Activated CD8-positive, alpha-beta T cell treated with anti-CD3 and anti-CD28 coated beads for 36 hours (primary cell): ENCODE measurements at regions not wholly inside any gene's neighbourhood (a gene's known extent, or its start where the extent isn't known, plus 50 kb on each side); places are given as distances from the start of the nearest gene placed in this dataset.

Experiments used
- ATAC-seq: fragments of 200-7000 bp; cut with Tn5 transposase; one replicate; pipeline ENCODE4 v1.10.0; 2021; ENCODE audit warnings: mild to moderate bottlenecking, moderate library complexity
- CTCF ChIA-PET: fragments of 350-600 bp; sonication (Branson Sonifier 250); formaldehyde crosslinking; loops from one replicate; lab custom pipeline; 2021; ENCODE audit warnings: antibody characterized with exemption; lab: Charles Lee
- POLR2A ChIA-PET: fragments of 350-600 bp; sonication (Branson Sonifier 250); formaldehyde crosslinking; loops from one replicate; lab custom pipeline; 2021; ENCODE audit warnings: antibody characterized with exemption; lab: Charles Lee
- DNase-seq: peaks from one replicate; pipeline ENCODE4 v3.0.0-alpha.2; 2020
- H3K27ac Mint-ChIP-seq: one replicate; pipeline ENCODE4 v1.8.0; 2021; ENCODE audit warnings: mild to moderate bottlenecking, mixed read lengths
- H3K27me3 Mint-ChIP-seq: one replicate; pipeline ENCODE4 v1.8.0; 2021; ENCODE audit warnings: mixed read lengths
- H3K36me3 Mint-ChIP-seq: one replicate; pipeline ENCODE4 v1.8.0; 2021; ENCODE audit warnings: low read depth, mixed read lengths
- H3K4me1 Mint-ChIP-seq: one replicate; pipeline ENCODE4 v1.8.0; 2021; ENCODE audit warnings: low read depth, mixed read lengths
- H3K4me3 Mint-ChIP-seq: one replicate; pipeline ENCODE4 v1.8.0; 2021; ENCODE audit warnings: mild to moderate bottlenecking, moderate library complexity, mixed read lengths
- H3K9me3 Mint-ChIP-seq: one replicate; pipeline ENCODE4 v1.8.0; 2021; ENCODE audit warnings: mixed read lengths
- intact Hi-C: fragments of 100-400 bp; cut with micrococcal nuclease; formaldehyde crosslinking; loops from one replicate; pipeline ENCODE4 v1.10.0; 2022
- TF ChIP-seq, protein P1 (sequence below): fragments of 200-600 bp; IDR thresholded peaks from one replicate; pipeline ENCODE4 v1.8.0; 2022; ENCODE audit warnings: antibody characterized with exemption, mild to moderate bottlenecking

DNA sequence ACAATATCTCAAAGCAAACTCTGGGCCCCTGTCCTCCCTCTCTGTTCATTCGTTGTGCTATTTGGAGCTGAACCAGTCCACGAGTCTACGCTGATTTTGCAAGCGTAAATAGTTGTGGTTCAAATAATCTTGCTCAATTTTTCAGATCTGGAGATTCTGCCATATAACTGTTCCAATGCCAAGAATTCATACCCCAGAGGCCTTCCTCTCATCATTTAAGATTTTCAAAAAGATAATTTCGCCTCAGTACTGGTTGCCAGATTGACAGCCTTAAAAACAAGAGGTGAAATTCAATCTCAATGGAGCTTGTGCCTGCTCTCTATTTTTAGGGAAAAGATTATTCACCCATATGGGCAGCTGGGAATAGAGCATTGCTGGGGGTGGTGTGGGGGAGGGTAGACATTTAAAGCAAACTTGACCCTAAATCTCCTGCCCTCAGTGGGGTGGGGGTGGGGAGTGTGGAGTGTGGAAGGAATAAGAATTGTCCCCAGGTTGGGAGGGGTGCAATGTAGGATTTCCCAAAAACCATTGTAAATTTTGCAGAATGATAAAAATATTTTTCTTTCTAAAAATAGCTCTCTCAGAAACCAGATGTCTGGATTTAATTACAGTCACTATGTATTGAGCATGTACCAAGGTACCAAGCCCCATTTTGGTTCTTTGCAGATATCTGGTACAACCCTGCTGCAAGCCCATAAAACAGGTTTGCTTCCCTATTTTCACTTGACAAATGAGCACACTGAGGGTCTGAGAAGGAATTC lies 104.7 kb upstream of the EEPD1 start:
- DNase-seq (no peak), ATAC-seq (no peak)
- Mint-ChIP-seq H3K27ac (no peak overlapping the region), H3K9me3 (no peaks in the 10 kb centered on the region), H3K4me1 (no peaks in the 10 kb centered on the region), H3K4me3 (no peak overlapping the region), H3K36me3 (no peaks in the 10 kb centered on the region), H3K27me3 (peaks cover 2% of the 10 kb centered on the region)
- CTCF ChIA-PET, result interaction anchor here (1.0 kb wide), 1 partner anchor 13 kb away, joined by 3 read pairs; no protein-coding TSS in a partner anchor
- TF ChIP-seq, protein P1, sequence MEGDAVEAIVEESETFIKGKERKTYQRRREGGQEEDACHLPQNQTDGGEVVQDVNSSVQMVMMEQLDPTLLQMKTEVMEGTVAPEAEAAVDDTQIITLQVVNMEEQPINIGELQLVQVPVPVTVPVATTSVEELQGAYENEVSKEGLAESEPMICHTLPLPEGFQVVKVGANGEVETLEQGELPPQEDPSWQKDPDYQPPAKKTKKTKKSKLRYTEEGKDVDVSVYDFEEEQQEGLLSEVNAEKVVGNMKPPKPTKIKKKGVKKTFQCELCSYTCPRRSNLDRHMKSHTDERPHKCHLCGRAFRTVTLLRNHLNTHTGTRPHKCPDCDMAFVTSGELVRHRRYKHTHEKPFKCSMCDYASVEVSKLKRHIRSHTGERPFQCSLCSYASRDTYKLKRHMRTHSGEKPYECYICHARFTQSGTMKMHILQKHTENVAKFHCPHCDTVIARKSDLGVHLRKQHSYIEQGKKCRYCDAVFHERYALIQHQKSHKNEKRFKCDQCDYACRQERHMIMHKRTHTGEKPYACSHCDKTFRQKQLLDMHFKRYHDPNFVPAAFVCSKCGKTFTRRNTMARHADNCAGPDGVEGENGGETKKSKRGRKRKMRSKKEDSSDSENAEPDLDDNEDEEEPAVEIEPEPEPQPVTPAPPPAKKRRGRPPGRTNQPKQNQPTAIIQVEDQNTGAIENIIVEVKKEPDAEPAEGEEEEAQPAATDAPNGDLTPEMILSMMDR, result no peak
- intact Hi-C loops, result no loop called here
- POLR2A ChIA-PET, result no interaction called here

DNA sequence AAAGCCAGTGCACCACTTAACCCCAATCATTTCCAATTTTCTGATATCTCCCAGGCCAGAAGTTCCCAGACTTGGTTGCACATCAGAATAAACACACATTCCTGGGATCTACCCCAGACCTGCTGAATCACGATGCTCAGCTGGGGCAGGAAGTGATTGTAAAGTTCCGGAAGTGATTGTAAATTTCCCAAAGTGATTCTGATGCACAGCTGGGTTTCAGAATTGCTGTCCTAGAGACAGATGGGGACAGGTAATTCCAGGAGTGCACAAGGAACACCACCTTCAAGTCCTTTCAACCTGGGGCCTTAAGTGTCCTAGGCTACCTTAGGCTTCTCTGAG lies 104.2 kb upstream of the EEPD1 start:
- CTCF ChIA-PET, result interaction anchor here (1.0 kb wide), 1 partner anchor 14 kb away, joined by 3 read pairs; no protein-coding TSS in a partner anchor
- H3K36me3 Mint-ChIP-seq, result no peaks in the 10 kb centered on the region

DNA sequence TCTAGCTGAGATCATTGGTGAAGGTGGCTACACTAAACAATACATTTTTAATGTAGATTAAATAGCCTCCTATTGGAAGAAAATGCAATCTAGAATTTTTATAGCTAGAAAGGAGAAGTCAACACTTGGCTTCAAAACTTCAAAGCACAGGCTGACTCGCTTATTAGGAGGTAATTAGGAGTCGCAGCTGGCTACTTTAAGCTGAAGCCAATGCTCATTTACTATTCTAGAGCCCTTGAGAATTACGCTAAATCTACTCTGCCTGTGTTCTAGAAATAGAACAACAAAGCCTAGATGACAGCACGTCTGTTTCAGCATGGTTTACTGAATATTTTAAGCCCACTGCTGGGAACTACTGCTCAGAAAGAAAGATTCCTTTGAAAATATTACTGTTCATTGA lies 101.6 kb upstream of the EEPD1 start:
- DNase-seq (no peak), ATAC-seq (no peak)
- ChIA-PET CTCF (interaction anchor here (0.9 kb wide), 1 partner anchor 12 kb away, joined by 3 read pairs; no protein-coding TSS in a partner anchor), POLR2A (no interaction called here)
- no peaks in the 10 kb centered on the region for H3K36me3 Mint-ChIP-seq
- no peak overlapping the region for H3K4me3 Mint-ChIP-seq
- TF ChIP-seq, protein P1, result no peak
- H3K4me1 Mint-ChIP-seq, result no peaks in the 10 kb centered on the region
- peaks cover 2% of the 10 kb centered on the region for H3K27me3 Mint-ChIP-seq
- H3K9me3 Mint-ChIP-seq, result no peaks in the 10 kb centered on the region
- H3K27ac Mint-ChIP-seq, result no peak overlapping the region
- intact Hi-C loops, result no loop called here

More for the DNA sequence above, 104.2 kb upstream of the EEPD1 start:
- intact Hi-C loops, result no loop called here
- peaks cover 2% of the 10 kb centered on the region for H3K27me3 Mint-ChIP-seq
- TF ChIP-seq, protein P1, result no peak
- POLR2A ChIA-PET, result no interaction called here
- H3K4me3 Mint-ChIP-seq, result no peak overlapping the region
- no peaks in the 10 kb centered on the region for H3K9me3 Mint-ChIP-seq
- no peak overlapping the region for H3K27ac Mint-ChIP-seq
- ATAC-seq (no peak), DNase-seq (no peak)
- no peaks in the 10 kb centered on the region for H3K4me1 Mint-ChIP-seq

DNA sequence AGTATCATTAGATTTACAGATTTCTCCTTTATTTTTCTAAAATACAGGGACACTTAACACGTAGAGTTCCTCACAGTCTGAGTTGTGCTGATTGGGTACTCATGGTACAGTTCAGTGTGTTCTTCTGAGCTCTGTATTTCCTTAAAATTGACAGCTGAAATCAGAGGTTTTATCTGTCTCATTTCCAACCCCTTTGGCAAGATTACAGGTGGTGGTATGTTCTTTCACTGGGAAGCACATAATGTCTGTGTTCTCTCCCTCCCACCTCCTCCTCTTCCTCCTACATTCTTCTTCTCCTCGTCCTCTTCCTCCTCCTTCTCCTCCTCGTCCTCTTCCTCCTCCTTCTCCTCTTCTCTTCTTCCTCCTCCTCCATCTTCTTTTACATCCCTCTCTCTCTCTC lies 99.5 kb upstream of the EEPD1 start:
- ChIA-PET POLR2A (no interaction called here), CTCF (interaction anchor here (1.0 to 1.9 kb wide), 2 partner anchors 10 to 238 kb away, joined by 3 to 7 read pairs; no protein-coding TSS in a partner anchor)
- Mint-ChIP-seq H3K4me1 (no peaks in the 10 kb centered on the region), H3K4me3 (no peak overlapping the region), H3K27ac (no peak overlapping the region), H3K9me3 (no peaks in the 10 kb centered on the region), H3K36me3 (no peaks in the 10 kb centered on the region), H3K27me3 (peaks cover 2% of the 10 kb centered on the region)
- TF ChIP-seq, protein P1, result no peak
- intact Hi-C loops, result no loop called here
- ATAC-seq, result no peak
- DNase-seq, result no peak

DNA sequence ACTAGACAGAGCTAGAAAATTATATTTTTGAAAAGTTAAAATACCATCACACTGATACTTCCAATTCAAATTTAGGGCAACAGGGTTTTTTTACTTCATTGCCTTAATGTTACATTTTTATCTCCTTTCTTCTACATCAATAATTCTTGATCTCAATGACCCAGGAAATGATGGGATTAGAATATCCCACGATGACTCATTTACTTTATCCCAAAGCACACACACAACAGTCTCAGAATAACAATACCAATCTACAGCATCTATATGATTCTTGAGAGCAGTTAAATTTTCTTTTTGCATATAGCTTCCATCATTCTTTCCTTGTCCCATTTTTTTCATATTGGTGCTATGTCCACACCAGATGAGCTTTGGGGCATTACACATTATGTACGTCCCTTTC lies 98.4 kb upstream of the EEPD1 start:
- Mint-ChIP-seq H3K9me3 (no peaks in the 10 kb centered on the region), H3K4me1 (no peaks in the 10 kb centered on the region), H3K4me3 (no peak overlapping the region), H3K27ac (no peak overlapping the region), H3K27me3 (peaks cover 2% of the 10 kb centered on the region), H3K36me3 (no peaks in the 10 kb centered on the region)
- CTCF ChIA-PET, result no interaction called here
- POLR2A ChIA-PET, result no interaction called here
- DNase-seq (no peak), ATAC-seq (no peak)
- intact Hi-C loops, result no loop called here
- TF ChIP-seq, protein P1, result no peak
